Chondrocyte (in vitro differentiated cells): ENCODE measurements at regions not wholly inside any gene's neighbourhood (a gene's known extent, or its start where the extent isn't known, plus 50 kb on each side); places are given as distances from the start of the nearest gene placed in this dataset.

Experiments used
- DNase-seq: peaks from one replicate; pipeline ENCODE4 v3.0.0; 2021; ENCODE audit warnings: mixed read lengths, low spot score
- H3K27ac Mint-ChIP-seq: one replicate; pipeline ENCODE4 v1.8.0; 2021; ENCODE audit warnings: mild to moderate bottlenecking, moderate library complexity, mixed read lengths; ENCODE audit not compliant: unreplicated experiment
- H3K27me3 Mint-ChIP-seq: 2 replicates; pipeline ENCODE4 v1.8.0; 2021; ENCODE audit warnings: low read depth, mixed read lengths
- H3K36me3 Mint-ChIP-seq: 2 replicates; pipeline ENCODE4 v1.8.0; 2021; ENCODE audit warnings: low read depth, mixed read lengths
- H3K4me1 Mint-ChIP-seq: 2 replicates; pipeline ENCODE4 v1.8.0; 2021; ENCODE audit warnings: low read depth, mild to moderate bottlenecking, mixed read lengths
- H3K4me3 Mint-ChIP-seq: one replicate; pipeline ENCODE4 v1.8.0; 2021; ENCODE audit warnings: mild to moderate bottlenecking, moderate library complexity, mixed read lengths; ENCODE audit not compliant: unreplicated experiment
- H3K9me3 Mint-ChIP-seq: 2 replicates; pipeline ENCODE4 v1.8.0; 2021; ENCODE audit warnings: low read depth, mixed read lengths
- CTCF ChIP-seq: fragments of 200-600 bp; sonication (generic); IDR thresholded peaks from 2 replicates; pipeline ENCODE4 v1.5.0; 2021; ENCODE audit warnings: antibody characterized with exemption, mild to moderate bottlenecking, moderate library complexity

GRCh38 chr5:36763454-36763853 is 113.1 kb upstream of the NIPBL start:
- DNase-seq, result no peak
- Mint-ChIP-seq H3K36me3 (no peaks in the 10 kb centered on the region), H3K4me1 (no peaks in the 10 kb centered on the region), H3K9me3 (peaks cover 24% of the 10 kb centered on the region), H3K4me3 (no peak overlapping the region), H3K27ac (no peak overlapping the region), H3K27me3 (peaks cover 23% of the 10 kb centered on the region)
- no peak for TF ChIP-seq CTCF

GRCh38 chr5:36765876-36766275 is 110.7 kb upstream of the NIPBL start:
- Mint-ChIP-seq H3K27me3 (peaks cover 17% of the 10 kb centered on the region), H3K9me3 (peaks cover 23% of the 10 kb centered on the region)

GRCh38 chr5:36766981-36767380 is 109.6 kb upstream of the NIPBL start:
- no peak overlapping the region for H3K27ac Mint-ChIP-seq
- peaks cover 23% of the 10 kb centered on the region for H3K9me3 Mint-ChIP-seq
- no peak for DNase-seq
- no peaks in the 10 kb centered on the region for H3K4me1 Mint-ChIP-seq
- H3K36me3 Mint-ChIP-seq, result no peaks in the 10 kb centered on the region
- no peak for TF ChIP-seq CTCF
- no peak overlapping the region for H3K4me3 Mint-ChIP-seq
- peaks cover 14% of the 10 kb centered on the region for H3K27me3 Mint-ChIP-seq

More at GRCh38 chr5:36765876-36766275, 110.7 kb upstream of the NIPBL start:
- H3K4me1 Mint-ChIP-seq, result no peaks in the 10 kb centered on the region
- H3K4me3 Mint-ChIP-seq, result no peak overlapping the region
- no peak for TF ChIP-seq CTCF
- no peak overlapping the region for H3K27ac Mint-ChIP-seq
- no peaks in the 10 kb centered on the region for H3K36me3 Mint-ChIP-seq
- no peak for DNase-seq

DNA sequence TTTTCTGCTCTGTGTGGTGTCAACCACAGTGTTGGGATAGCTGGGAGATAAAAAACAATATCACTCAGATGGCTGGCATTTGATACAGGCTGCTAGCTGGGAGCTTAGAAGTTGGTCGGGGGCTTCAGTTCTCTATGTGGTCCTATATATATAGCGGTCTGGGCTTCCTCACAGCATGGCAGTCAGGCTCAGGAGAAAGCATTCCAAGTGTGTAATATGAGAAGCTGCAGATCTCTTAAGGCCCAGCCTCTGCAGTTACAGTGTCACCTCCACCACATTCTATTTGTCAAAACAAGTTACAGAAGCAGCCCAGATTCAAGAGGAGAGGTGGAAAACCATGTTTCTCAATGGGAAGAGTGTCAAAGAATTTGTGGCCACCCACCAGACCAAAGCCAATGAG is 108.1 kb upstream of the NIPBL start:
- Mint-ChIP-seq H3K4me3 (no peak overlapping the region), H3K9me3 (peaks cover 23% of the 10 kb centered on the region), H3K27ac (no peak overlapping the region), H3K27me3 (peaks cover 20% of the 10 kb centered on the region), H3K36me3 (no peaks in the 10 kb centered on the region), H3K4me1 (no peaks in the 10 kb centered on the region)
- no peak for DNase-seq
- no peak for TF ChIP-seq CTCF

DNA sequence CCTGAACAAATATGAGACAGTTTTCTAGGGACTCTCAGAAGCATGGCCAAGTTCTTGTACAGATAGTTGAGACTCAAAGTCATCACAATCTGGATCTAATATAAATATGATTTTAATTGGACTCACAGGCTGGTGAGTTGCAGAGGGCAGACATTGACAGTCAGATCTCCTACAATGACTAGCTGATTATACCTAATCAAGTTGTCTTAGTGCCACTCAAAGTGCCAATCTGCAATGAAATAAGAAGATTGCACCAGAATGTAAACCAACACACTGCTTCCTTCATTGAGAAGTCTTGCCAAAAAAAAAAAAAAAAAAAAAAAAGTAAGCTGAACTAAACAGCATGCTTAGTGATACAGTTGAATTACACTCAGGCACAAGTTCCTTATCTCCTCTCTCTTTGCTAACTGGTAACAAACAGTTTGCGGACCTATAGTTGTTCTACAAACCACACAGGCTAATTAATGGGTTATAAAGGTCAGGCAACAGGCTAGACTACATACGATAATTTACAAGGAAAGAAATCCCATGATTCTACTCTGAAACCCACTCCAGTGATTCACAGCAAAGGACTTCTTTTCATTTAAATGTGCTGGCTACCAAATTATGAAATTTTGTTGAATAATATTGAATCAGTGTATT is 107.3 kb upstream of the NIPBL start:
- Mint-ChIP-seq H3K27me3 (peaks cover 20% of the 10 kb centered on the region), H3K36me3 (no peaks in the 10 kb centered on the region)

More for the DNA sequence above, 107.3 kb upstream of the NIPBL start:
- Mint-ChIP-seq H3K9me3 (peaks cover 23% of the 10 kb centered on the region), H3K4me3 (no peak overlapping the region), H3K4me1 (no peaks in the 10 kb centered on the region), H3K27ac (no peak overlapping the region)
- no peak for TF ChIP-seq CTCF
- DNase-seq, result no peak
